Activated T-cell treated with anti-CD3 and anti-CD28 coated beads, Interleukin-2, amount 50 U/mL, for 72 hours (primary cell): ENCODE measurements at regions not wholly inside any gene's neighbourhood (a gene's known extent, or its start where the extent isn't known, plus 50 kb on each side); places are given as distances from the start of the nearest gene placed in this dataset.
"Not testable (repeated sequence)": the region's sequence is repeated elsewhere in the genome, so short reads cannot be mapped to it uniquely, and the experiment has no call there.

ENCODE experiments used
- ATAC-seq, 2 donors: fragments of 150-1000 bp; cut with Tn5 transposase; replicated peaks in 1 of 2; 2 replicates each; pipeline ENCODE4 v1.10.0; 2021; ENCODE audit warnings: moderate library complexity in 2 of 2, mild to moderate bottlenecking in 1 of 2
- DNase-seq, 2 donors: peaks; one replicate each; pipeline ENCODE4 v3.0.0; 2021 to 2022; ENCODE audit warnings: mixed read lengths in 1 of 2
- H3K27ac Mint-ChIP-seq: one replicate; pipeline ENCODE4 v1.8.0; 2022; ENCODE audit warnings: mild to moderate bottlenecking, moderate library complexity, mixed read lengths
- H3K27me3 Mint-ChIP-seq: one replicate; pipeline ENCODE4 v1.8.0; 2022; ENCODE audit warnings: low read depth, mixed read lengths
- H3K36me3 Mint-ChIP-seq, 2 donors: one replicate each; pipeline ENCODE4 v1.8.0; 2022; ENCODE audit warnings: mixed read lengths in 2 of 2, mild to moderate bottlenecking in 1 of 2; ENCODE audit not compliant: insufficient read depth in 2 of 2
- H3K4me1 Mint-ChIP-seq: one replicate; pipeline ENCODE4 v1.8.0; 2022; ENCODE audit warnings: low read depth, mixed read lengths
- H3K4me3 Mint-ChIP-seq, 2 donors: one replicate each; pipeline ENCODE4 v1.8.0; 2022; ENCODE audit warnings: mild to moderate bottlenecking in 2 of 2, mixed read lengths in 2 of 2, moderate library complexity in 2 of 2
- H3K9me3 Mint-ChIP-seq, 2 donors: one replicate each; pipeline ENCODE4 v1.8.0; 2022; ENCODE audit warnings: mixed read lengths in 2 of 2

DNA sequence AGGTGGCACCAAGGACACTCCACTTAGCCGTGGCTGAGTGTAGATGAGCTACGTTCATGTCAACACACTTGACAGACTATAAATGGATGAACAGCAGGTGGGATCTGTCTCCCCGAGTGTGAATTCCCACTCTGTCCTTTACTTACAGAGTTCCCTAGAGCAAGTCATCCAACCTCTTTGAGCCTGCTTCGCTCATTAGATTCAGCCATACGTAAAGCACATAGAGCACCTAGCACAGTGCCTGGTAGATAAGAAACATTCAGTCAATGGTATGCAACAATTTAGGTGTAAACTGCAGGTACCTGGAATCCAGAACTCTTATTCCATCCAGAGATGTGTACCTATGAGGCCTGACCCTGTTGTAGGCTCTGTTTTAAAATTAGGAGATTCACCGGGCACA is 227.8 kb upstream of the C16orf82 start:
- ATAC-seq (no peak), DNase-seq (no peak)
- no peaks in the 10 kb centered on the region for H3K36me3 Mint-ChIP-seq
- H3K27me3 Mint-ChIP-seq, result peaks cover 9% of the 10 kb centered on the region
- H3K9me3 Mint-ChIP-seq, result no peaks in the 10 kb centered on the region
- no peak overlapping the region for H3K4me3 Mint-ChIP-seq
- no peak overlapping the region for H3K27ac Mint-ChIP-seq
- no peaks in the 10 kb centered on the region for H3K4me1 Mint-ChIP-seq

DNA sequence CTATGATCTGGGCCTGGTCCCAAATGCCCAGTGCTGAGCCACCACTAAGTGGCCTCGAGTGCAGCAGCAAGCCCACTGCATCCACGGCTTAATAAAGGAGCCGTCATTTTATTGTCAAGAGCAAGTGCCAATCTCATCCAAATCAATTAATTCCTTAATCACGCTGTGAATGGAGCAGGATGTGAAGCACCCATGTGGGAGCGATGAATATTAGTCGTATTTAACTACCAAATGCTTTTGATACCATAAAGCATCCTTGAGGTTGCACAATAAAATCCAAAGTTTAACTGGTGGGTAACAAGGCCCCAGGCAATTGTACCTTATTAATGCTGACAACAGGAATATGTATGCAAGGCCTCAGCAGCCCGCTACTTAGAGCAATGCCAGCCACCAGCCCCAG is 226.0 kb upstream of the C16orf82 start:
- H3K4me1 Mint-ChIP-seq, result no peaks in the 10 kb centered on the region
- no peak for ATAC-seq
- no peak for DNase-seq
- H3K36me3 Mint-ChIP-seq, result no peaks in the 10 kb centered on the region
- peaks cover 9% of the 10 kb centered on the region for H3K27me3 Mint-ChIP-seq
- no peaks in the 10 kb centered on the region for H3K9me3 Mint-ChIP-seq
- no peak overlapping the region for H3K4me3 Mint-ChIP-seq
- no peak overlapping the region for H3K27ac Mint-ChIP-seq

DNA sequence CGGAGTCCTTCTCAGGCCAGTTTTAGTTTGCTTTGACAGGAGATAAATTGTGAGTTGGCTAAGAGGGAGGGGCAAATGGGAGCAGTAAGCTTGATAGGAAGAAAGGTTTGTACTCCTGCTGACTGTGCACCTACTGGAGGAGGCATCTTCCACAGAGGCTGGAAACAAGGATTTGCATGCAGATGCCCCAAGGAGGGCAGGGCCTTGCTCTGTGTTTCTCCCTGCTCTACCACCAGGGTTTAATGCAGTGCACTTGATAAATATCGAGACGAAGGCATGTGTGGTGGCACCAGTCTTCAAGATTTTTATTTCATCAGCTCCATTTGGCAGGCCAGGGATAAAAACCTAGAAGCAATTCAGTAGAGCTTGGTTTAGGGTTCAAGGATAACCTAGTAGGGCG is 210.5 kb upstream of the C16orf82 start:
- Mint-ChIP-seq H3K4me1 (no peaks in the 10 kb centered on the region), H3K27me3 (peaks cover 7% of the 10 kb centered on the region)

DNA sequence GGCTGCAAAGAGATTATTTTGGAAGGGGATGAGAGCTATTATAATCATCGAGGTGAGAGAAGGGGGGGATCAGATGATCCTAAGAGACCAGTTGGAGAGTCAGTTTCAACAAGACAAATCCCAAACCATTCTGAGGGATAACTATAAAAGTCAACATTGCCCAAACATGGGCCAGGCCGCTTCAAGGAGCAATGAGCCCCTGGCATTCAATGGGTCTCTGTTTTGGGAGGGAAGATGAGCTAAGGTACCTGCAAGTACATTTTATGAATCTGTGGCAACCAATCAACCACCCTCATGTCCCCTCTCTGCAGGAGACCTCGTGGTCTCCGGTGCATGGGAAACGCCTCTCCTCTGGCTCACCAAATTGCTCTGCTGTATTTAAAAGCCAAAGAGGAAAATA is 209.9 kb upstream of the C16orf82 start:
- Mint-ChIP-seq H3K9me3 (peaks cover 15 to 17% of the 10 kb centered on the region in 2 donors), H3K27ac (no peak overlapping the region), H3K27me3 (peaks cover 7% of the 10 kb centered on the region), H3K36me3 (peaks cover 4 to 14% of the 10 kb centered on the region in 2 donors), H3K4me3 (no peak overlapping the region), H3K4me1 (no peaks in the 10 kb centered on the region)
- ATAC-seq (no peak), DNase-seq (no peak)

More for the DNA sequence above, 210.5 kb upstream of the C16orf82 start:
- ATAC-seq (no peak), DNase-seq (no peak)
- Mint-ChIP-seq H3K27ac (no peak overlapping the region), H3K9me3 (peaks cover 11 to 12% of the 10 kb centered on the region in 2 donors), H3K4me3 (no peak overlapping the region), H3K36me3 (peaks cover 4 to 9% of the 10 kb centered on the region in 2 donors)

DNA sequence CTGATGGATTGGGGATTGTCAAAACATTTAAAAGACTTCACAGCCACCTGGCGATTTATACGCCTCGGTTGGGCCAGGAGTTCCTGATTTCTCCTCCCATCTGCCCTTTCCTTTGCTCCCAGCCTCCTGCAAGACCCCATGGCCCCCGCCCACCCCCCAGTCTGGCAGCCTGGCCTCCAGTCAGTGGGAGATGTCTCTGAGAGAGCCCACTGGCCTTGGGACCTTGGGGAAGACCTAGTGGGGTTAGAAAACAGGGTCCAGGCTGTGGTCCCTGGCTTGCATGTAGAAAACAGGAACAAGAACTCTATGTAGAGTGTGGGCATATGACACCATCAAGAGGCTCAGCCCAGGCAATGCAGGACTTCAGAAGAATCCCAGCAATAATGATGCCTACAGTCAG is 209.4 kb upstream of the C16orf82 start:
- peaks cover 4 to 14% of the 10 kb centered on the region in 2 donors for H3K36me3 Mint-ChIP-seq
- H3K4me3 Mint-ChIP-seq, result no peak overlapping the region

DNA sequence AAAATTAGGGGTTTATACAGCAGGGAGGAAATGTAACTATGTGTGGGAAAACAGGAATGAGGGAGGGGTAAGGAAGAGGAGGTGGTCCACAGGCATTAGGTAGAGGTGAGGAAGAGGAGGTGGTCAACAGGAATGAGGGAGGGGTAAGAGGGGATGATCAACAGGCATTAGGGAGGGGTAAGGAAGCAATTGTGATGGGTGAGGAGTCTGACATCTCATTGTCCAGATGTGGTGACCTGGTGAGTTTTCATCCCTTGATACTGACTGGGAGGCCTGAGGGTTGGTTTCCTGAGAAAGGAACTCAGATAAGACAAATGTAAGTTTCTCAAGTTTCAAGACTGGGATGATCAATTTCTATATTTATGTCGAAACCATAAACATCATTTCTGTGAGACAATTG is 206.2 kb upstream of the C16orf82 start:
- H3K9me3 Mint-ChIP-seq, result peaks cover 15 to 17% of the 10 kb centered on the region in 2 donors
- H3K27ac Mint-ChIP-seq, result no peak overlapping the region
- DNase-seq (no peak), ATAC-seq (no peak)
- no peaks in the 10 kb centered on the region for H3K4me1 Mint-ChIP-seq
- H3K4me3 Mint-ChIP-seq, result no peak overlapping the region
- peaks cover 4 to 14% of the 10 kb centered on the region in 2 donors for H3K36me3 Mint-ChIP-seq
- peaks cover 24% of the 10 kb centered on the region for H3K27me3 Mint-ChIP-seq

More for the DNA sequence above, 209.4 kb upstream of the C16orf82 start:
- no peak for DNase-seq
- Mint-ChIP-seq H3K9me3 (peaks cover 15 to 17% of the 10 kb centered on the region in 2 donors), H3K4me1 (no peaks in the 10 kb centered on the region), H3K27me3 (peaks cover 7% of the 10 kb centered on the region), H3K27ac (no peak overlapping the region)
- ATAC-seq, result no peak

DNA sequence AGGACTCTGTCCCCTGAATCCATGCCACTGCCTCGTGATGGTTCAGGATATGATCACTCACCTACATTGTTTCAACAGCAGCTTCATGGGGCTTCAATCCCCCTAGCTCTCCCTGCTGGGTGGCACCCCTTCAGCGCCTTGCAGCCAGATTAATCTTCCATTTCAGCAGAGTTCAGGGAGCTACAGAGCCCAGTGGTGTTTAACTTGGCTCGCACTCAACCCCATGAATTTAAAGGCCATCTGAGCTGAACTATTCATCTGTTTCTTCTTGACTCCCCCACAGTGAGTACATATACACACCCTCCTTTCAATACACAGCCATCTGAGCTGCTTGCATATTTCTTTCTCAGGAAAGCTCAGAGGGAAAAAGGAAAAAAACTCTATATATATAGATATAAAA is 202.8 kb upstream of the C16orf82 start:
- Mint-ChIP-seq H3K9me3 (peaks cover 14 to 15% of the 10 kb centered on the region in 2 donors), H3K27ac (no peak overlapping the region), H3K36me3 (peaks cover 3 to 14% of the 10 kb centered on the region in 2 donors), H3K27me3 (peaks cover 25% of the 10 kb centered on the region), H3K4me1 (no peaks in the 10 kb centered on the region), H3K4me3 (no peak overlapping the region)
- no peak for DNase-seq
- ATAC-seq, result no peak

DNA sequence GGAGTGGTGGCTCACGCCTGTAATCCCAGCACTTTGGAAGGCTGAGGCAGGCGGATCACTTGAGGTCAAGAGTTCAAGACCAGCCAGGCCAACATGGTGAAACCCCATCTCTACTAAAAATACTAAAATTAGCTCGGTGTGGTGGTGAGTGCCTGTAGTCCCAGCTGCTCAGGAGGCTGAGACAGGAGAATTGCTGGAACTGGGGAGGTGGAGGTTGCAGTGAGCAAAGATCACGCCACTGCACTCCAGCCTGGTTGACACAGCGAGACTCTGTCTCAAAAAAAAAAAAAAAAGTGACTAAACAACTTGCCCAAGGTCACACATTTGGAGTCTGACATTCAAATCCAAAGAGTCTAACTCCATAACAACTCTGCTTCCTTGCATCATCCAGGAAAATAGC is 192.4 kb upstream of the C16orf82 start:
- ATAC-seq, H3K4me3 Mint-ChIP-seq, H3K9me3 Mint-ChIP-seq, H3K36me3 Mint-ChIP-seq, DNase-seq, H3K27ac Mint-ChIP-seq, H3K4me1 Mint-ChIP-seq: not testable (repeated sequence)
- H3K27me3 Mint-ChIP-seq, result peaks cover 15% of the 10 kb centered on the region

DNA sequence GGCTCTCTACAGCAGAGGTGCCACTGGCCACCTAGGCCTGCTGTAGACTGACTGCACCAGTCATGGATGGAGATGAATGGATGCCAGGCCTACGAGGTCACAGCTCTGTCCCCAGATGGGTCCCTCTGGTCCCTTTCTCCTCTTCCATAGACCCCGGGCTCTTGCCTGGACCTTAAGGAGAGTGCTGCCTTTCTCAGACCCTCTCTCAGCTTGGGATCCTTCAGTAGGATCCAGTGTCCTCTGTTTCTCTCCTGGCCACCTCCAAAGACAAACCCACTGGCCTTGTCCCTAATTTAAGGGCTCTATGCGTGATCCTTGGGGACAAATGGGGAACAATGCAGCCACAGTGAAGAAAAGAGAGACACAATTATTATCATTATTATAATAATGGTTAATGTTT is 189.3 kb upstream of the C16orf82 start:
- ATAC-seq (no peak), DNase-seq (no peak)
- H3K9me3 Mint-ChIP-seq, result peaks cover 0 to 2% of the 10 kb centered on the region in 2 donors
- no peak overlapping the region for H3K4me3 Mint-ChIP-seq
- no peaks in the 10 kb centered on the region for H3K4me1 Mint-ChIP-seq
- no peak overlapping the region for H3K27ac Mint-ChIP-seq
- H3K27me3 Mint-ChIP-seq, result peaks cover 21% of the 10 kb centered on the region
- H3K36me3 Mint-ChIP-seq, result no peaks in the 10 kb centered on the region

DNA sequence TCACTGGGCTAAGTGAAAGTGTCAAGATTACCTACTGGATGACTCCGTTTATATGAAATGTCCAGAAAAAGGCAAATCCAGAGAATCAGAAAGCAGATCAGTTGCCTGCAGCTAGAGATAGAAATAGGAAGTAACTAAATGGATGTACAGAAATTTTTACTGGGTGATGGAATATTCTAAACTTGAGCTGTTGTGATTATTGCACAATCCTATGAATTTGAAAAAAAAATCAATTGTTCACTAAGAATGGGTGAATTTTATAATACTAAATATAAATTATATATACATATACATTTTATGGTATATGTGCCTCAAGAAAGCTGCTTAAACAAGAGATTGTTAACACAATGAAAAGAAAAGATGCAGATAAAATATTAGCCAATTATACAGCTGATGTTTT is 181.1 kb upstream of the C16orf82 start:
- Mint-ChIP-seq H3K4me1 (no peaks in the 10 kb centered on the region), H3K9me3 (peaks cover 0 to 5% of the 10 kb centered on the region in 2 donors), H3K4me3 (no peak overlapping the region), H3K36me3 (peaks cover 0 to 5% of the 10 kb centered on the region in 2 donors), H3K27ac (no peak overlapping the region), H3K27me3 (peaks cover 28% of the 10 kb centered on the region)
- DNase-seq (no peak), ATAC-seq (no peak)

DNA sequence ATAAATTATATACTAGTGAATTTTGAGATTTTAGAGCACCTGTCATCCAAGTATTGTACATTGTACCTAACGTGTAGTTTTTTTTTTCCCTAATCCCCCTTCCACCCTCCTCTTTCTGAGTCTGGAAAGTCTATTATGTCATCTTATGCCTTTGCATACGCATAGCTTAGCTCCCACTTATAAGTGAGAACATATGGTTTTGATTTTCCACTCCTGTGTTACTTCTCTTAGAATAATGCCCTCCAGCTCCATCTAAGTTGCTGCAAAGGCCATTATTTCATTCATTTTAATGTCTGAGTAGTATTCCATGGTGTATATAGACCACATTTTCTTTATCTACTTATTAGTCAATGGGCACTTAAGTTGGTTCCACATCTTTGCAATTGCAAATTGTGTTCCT is 177.0 kb upstream of the C16orf82 start:
- ATAC-seq (no peak), DNase-seq (no peak)
- H3K9me3 Mint-ChIP-seq, result peaks cover 0 to 2% of the 10 kb centered on the region in 2 donors
- no peak overlapping the region for H3K4me3 Mint-ChIP-seq
- peaks cover 20% of the 10 kb centered on the region for H3K27me3 Mint-ChIP-seq
- no peaks in the 10 kb centered on the region for H3K4me1 Mint-ChIP-seq
- H3K27ac Mint-ChIP-seq, result no peak overlapping the region
- H3K36me3 Mint-ChIP-seq, result peaks cover 0 to 2% of the 10 kb centered on the region in 2 donors

DNA sequence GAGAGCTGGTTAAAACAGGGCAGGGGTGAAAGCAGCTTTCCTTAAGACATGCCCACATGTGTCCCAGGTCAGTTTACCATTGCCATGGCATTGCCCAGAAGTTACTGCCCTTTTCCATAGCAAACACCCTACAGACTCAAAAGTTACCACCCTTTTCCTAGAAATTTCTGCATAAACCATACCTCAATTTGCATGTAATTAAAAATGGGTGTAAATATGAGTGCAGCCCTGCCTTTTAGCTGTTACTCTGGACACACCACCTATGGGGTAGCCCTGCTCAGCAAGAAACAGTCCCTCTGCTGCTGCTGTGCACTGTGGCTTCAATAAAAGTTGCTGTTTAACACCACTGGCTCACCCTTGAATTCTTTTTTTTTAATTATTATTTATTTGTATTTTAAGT is 168.5 kb upstream of the C16orf82 start:
- H3K27ac Mint-ChIP-seq, result no peak overlapping the region

DNA sequence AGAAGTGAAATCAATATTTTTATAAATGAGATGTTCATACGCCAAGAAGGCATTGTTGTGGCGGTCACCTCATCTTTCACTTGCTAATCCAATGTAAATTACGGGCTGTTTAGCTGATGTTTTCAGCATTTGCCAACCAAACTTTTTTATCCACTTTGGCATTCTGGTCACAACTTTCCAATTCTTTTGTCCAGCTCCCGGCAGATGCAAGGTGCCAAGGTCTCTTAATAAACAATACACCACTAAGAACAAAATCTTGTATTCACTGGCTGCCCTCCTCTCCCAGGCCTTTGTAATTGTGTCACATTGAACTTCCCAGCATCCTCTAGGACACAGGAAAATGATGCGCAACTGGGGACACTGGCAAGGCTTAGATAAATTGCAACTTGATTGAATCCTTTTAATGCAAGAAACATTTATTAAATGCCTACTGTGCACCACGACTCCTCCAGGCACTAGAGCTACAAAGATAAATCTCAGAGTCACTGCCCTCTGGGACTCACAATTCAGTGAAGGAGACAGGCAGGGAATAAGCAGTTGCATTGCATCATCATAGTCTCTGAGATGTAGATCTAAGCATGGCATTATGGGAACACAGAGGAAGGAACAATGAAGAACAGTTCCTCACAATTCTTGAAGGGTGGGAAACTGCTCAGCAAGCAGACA is 165.4 kb upstream of the C16orf82 start:
- no peak overlapping the region for H3K27ac Mint-ChIP-seq
- ATAC-seq (no peak), DNase-seq (no peak)
- no peak overlapping the region for H3K4me3 Mint-ChIP-seq
- H3K4me1 Mint-ChIP-seq, result no peaks in the 10 kb centered on the region
- H3K9me3 Mint-ChIP-seq, result no peaks in the 10 kb centered on the region
- no peaks in the 10 kb centered on the region for H3K36me3 Mint-ChIP-seq
- peaks cover 30% of the 10 kb centered on the region for H3K27me3 Mint-ChIP-seq

More for the DNA sequence above, 168.5 kb upstream of the C16orf82 start:
- ATAC-seq, result no peak
- no peaks in the 10 kb centered on the region for H3K4me1 Mint-ChIP-seq
- no peaks in the 10 kb centered on the region for H3K36me3 Mint-ChIP-seq
- peaks cover 34% of the 10 kb centered on the region for H3K27me3 Mint-ChIP-seq
- H3K4me3 Mint-ChIP-seq, result no peak overlapping the region
- no peaks in the 10 kb centered on the region for H3K9me3 Mint-ChIP-seq
- DNase-seq, result no peak

DNA sequence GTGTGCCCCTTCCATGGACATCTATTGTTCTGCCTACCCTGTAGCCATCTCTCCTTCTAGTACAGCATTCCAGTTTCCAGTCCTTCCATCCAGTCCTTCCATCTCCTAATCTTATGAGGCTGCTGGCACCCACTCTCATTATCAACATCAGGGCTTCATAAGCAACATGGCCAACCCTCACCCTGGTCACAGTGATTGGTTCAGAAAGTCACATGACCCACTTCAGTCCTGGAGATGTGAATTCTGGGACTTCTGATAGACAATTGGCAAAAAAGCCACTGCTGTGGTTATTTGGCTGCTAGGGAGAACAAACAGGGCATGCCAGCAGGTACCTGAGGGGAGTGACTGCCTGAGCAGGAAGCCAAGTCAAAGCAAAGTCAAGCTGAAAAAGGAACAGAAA is 164.7 kb upstream of the C16orf82 start:
- no peaks in the 10 kb centered on the region for H3K36me3 Mint-ChIP-seq
- H3K27ac Mint-ChIP-seq, result no peak overlapping the region
- no peaks in the 10 kb centered on the region for H3K4me1 Mint-ChIP-seq
- peaks cover 32% of the 10 kb centered on the region for H3K27me3 Mint-ChIP-seq
- no peaks in the 10 kb centered on the region for H3K9me3 Mint-ChIP-seq
- DNase-seq, result no peak
- H3K4me3 Mint-ChIP-seq, result no peak overlapping the region
- no peak for ATAC-seq
